Islet precursor cell (in vitro differentiated cells): ENCODE measurements at regions not wholly inside any gene's neighbourhood (a gene's known extent, or its start where the extent isn't known, plus 50 kb on each side); places are given as distances from the start of the nearest gene placed in this dataset.

Experiments
- DNase-seq: peaks from one replicate; pipeline ENCODE4 v3.0.0-alpha.2; 2018

- DNase-seq: peak; percentile 40
Measured at GRCh38 chr5:3359642-3360041, 236.0 kb upstream of the IRX1 start.

- peak; percentile 14 for DNase-seq
Measured at GRCh38 chr5:3357291-3357690, 238.3 kb upstream of the IRX1 start.

- peak; percentile 17 for DNase-seq
Measured at GRCh38 chr5:3356016-3356415, 239.6 kb upstream of the IRX1 start.

DNA sequence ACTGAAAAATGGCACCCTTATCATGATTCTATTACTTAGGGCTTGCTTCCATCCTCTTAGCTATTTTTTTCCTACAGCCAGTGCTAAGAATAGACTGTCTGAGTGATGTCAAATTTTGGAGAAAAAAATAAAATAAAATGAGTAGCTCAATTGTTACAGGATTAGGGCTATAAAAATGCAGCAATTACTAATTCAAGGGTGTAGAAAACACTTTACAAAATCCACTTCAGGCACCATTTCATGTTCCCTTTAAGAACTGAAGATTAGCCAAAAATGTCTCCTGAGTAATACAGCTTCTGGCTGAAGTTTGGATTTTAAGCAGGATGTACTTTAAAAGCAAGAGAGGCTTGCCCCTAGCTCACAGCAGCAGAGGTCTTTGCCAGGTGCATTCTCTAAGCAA, 240.5 kb upstream of the IRX1 start:
- DNase-seq: no peak

GRCh38 chr5:3354606-3355005, 241.0 kb upstream of the IRX1 start:
- peak; percentile 15 for DNase-seq

DNA sequence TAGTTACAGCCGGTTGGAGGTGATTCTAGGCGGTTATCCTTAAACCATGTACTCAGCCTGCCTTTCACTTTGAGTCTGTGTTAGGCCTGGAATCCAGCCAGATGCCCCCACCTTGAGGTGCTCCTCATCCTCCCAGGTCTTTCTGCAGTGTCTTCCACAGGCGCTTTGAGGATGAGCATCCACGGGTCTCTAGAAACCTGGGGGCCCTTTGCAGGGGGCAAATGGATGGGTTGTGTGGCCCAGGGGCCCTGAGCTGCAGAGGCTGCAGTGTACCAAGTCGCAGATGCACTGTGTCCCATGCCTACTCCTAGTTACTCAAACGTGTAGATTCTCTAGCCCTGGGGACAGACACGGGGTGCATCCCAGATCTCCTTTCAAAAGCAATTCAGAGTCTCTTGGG, 242.1 kb upstream of the IRX1 start:
- no peak for DNase-seq

GRCh38 chr5:3352711-3353110, 242.9 kb upstream of the IRX1 start:
- peak; percentile 36 for DNase-seq

DNA sequence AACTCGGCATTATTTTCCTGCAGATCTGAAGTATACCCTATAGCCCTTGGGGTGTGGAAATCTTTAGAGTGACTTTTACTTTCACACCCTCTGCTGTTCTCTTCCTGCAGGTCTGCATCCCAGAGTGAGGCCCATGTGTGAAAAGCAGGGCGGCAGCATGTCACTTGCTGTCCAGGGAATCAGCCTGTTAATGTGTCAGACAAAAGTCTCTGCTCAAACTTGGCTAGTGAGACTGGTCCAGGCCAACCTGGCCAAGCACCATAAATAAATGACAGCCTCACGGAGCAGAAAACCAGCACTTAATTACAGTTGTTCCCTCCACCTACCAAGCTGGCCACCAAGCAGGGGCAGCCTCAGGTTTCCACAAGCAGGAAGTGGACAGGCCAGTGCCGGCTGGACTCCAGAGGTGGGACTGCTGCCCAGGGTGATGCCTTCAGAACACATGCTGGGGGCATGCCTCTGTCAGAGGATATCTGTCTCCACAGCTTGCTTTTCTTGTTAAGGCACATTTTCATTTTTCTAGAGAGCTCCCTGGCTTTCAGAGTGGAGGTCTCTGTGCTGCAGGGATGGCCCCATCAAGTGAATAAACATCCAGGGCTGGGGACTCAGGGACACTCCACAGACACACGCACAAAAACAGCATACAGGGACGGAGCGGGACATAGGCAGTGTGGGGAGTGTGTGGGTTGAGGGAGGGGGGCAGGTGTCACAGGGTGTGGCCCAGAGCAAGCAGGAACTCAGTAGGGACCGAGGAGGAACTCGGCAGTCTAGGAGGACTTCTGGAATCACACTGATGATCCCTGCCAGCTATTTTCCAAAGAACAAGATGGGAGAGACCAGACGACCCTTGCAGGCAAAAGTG, 243.8 kb upstream of the IRX1 start:
- peak; percentile 24 for DNase-seq

DNA sequence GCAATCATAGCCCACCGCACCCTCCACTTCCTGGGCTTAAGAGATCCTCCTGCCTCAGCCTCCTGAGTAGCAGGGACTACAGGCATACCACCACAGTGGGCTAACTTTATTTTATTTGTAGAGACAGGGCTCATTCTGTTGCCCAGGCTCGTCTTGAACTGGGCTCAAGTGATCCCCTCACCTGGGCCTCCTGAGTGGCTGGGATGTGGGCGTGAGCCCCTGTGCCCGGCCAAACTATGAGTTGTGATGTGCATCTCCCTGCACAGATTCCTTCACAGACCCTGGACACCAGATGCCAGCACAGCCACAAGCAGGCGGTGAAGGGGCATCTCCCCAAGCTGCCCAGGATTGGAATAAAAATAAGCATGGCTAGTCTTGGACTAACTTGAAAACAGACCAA, 244.9 kb upstream of the IRX1 start:
- DNase-seq: peak; percentile 18

DNA sequence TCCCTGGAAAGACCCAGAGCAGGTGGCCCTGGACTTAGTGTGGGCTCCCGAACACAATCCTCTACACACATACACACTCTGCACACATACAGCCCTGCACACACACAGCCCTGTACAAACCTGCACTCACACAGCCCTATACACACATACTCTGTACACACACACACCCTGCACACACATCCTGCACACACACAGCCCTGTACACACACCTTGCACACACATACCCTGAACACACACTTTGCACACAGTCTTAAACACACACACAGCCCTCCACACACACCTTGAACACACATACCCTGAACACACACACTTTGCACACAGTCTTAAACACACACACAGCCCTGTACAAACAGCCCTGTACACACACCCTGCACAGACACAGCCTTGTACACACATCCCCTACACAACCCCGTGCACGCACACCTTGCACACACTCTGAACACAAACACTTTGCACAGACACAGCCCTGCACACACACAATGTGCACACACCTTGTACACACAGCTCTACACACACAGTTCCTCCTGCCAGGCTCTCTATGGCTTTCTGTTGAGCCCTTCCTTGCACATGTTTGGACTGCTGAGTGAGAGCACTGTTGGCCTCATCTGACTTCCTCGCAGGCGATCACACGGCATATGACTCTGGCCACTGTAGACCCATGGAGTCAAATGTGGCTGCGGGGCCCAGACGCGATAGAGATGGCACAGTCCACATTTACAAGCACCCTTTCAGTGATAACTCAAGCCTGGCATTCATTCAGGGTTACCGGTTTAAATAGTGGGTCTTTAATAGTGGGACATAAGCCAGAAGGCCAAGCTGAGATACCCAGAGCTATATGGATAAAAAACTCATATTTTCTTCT, 245.7 kb upstream of the IRX1 start:
- peak; percentile 26 for DNase-seq

GRCh38 chr5:3348576-3349535, 246.8 kb upstream of the IRX1 start:
- DNase-seq: peak; percentile 29

DNA sequence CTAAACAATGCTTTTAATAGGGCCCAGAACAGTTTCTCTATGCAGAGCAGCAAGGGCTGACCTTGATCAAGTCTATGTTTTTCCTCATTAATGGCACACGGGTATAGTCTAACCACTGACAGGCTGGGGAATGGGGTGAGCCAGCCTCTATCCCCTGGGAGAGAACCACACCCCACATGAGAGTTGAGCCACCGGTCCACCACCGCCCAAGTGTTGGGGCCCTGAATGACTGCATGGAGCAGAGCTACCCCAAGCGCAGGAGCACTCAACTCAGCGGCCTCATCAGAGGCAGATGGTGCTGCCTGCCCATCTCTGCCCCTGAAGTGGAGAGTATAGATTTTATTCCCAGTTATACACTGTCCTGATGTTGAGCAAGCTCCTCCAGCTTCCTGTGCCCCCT, 247.9 kb upstream of the IRX1 start:
- DNase-seq: peak; percentile 31

DNA sequence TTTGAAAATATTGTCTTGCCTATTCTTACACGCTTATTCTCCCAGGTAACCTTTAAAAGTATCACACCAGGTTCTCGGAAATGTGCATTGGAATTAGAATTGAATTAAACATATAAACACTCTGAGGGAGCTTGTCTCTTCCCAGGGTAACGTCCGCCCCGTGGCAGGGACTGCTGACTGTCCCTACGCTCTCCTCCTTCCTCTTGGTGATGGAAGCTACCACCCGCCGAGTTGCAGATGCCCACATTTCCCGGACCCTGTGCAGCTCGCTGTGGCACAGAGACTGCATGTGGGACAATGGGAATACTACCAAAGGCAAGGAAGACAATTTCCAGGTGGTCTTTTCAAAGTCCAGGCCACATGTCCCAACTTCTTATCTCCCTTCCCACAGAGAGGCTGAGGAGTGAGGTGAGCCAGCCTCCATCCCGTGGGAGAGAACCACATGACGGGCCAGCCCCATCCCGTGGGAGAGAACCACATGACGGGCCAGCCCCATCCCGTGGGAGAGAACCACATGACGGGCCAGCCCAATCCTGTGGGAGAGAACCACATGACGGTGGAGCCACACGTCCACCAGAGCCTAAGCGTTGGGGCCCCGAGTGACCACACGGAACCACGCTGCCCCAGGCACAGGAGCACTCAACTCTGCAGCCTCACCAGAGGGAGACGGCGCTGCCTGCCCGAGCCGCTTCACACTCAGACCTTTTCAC, 249.4 kb upstream of the IRX1 start:
- DNase-seq: peak; percentile 29

DNA sequence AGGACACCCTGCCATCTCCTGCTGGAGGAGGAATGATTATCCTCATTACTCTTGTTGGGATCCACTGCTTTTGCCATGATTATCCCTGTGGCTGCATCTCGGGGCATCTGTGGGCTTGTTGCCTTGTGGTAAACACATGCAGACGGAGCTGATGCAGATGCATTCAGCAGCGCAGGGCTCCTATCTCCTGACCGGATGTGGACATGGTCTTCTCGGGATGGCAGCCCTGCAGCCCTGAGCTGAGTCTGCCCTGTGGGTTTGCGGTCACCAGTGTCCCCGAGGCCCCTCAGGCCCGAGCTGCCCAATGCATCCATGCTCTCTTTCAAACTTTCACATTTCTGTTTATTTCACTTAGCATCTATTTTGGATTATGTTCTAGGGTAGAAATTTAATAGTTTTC, 250.4 kb upstream of the IRX1 start:
- DNase-seq: peak; percentile 42

DNA sequence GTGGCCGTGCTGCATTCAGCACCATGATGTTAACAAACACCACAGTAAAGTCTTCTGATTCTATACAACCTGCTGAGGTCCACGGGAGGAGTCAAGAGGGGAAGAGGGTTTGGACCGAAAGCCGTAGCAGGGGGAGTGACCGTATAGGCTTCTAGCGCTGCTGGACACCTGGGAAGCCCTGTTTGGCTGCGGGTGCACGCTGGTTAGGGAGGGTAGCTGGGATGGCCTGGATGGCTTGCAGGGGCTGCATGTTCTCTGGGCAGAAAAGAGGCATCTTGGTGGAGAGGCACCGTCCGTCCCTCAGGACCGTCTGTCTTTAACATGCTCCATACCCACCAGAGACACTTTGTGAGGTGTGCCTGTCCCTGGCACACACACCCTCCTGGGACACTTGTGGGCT, 251.0 kb upstream of the IRX1 start:
- DNase-seq: peak; percentile 30

- DNase-seq: no peak
Measured at GRCh38 chr5:3343911-3344310, 251.7 kb upstream of the IRX1 start.

DNA sequence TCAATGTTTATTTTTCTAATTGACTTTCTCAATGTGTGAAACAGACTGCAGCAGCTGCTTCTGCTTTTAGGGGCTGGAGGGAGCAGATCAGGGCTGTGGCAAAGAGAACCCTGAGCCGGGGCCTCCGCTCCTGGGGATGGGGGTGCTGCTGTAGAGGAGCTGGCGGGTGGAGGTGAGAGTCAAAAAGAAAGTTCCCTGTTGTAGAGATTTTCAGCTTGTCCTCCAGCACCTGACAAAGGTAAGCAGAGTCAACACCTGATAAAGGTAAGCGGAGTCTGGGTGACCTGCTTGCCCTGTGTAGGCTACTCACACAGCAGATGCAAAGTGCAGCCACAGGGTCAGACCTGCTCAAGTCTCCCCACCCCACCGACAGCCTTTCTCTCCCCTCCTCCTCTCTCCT, 252.4 kb upstream of the IRX1 start:
- DNase-seq: no peak

- no peak for DNase-seq
Measured at GRCh38 chr5:3342271-3343100, 253.1 kb upstream of the IRX1 start.

- DNase-seq: no peak
Measured at GRCh38 chr5:3341446-3342240, 254.0 kb upstream of the IRX1 start.

DNA sequence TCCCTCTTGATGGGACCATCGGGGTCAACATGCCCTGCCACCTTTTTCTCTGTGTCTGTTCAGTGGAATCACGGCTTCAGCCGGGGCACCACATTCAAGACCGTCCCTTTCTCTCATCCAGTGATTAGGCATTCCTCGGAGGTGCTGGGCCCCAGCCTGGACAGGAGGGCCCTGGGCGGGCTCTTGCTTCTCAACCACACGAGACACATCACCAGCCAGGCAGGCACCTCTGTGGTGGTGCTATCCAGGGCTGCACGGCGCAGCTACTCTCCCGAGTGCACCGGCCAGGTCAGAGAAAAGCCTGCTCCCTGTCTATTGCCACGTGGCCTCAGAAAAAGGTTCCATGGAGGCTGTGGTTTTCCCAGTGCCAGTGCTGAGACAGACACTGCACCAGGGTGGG, 255.2 kb upstream of the IRX1 start:
- no peak for DNase-seq

DNA sequence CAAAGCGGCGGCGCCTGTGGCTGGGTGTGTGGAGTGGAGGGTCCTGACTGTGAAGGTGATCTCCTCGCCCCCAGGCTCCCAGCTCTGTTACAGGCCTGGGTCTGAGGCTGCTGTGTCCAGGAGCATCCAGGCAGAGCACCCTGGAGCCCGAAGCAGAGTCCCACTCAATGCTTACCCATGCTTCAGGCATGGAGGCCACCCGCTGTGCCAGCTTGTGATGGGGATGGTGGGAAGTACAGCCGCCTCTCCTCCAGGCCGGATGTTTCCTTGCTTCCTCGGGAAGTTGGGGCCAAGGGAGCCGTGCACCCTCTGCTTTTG, 255.9 kb upstream of the IRX1 start:
- no peak for DNase-seq
